K562 (cell line): ENCODE measurements at regions not wholly inside any gene's neighbourhood (a gene's known extent, or its start where the extent isn't known, plus 50 kb on each side); places are given as distances from the start of the nearest gene placed in this dataset.

ENCODE experiments used
- ATAC-seq: fragments of 200-7000 bp; cut with Tn5 transposase; 3 replicates; pipeline ENCODE4 v1.9.1; 2020; ENCODE audit warnings: moderate library complexity
- BruUV-seq: library from RNA; stranded (reverse); fragments of 400-500 nt; replicated peaks from 2 replicates; lab custom pipeline; 2021; lab: Mats Ljungman, UMichigan
- CTCF ChIA-PET: fragments of 300-600 bp; formaldehyde crosslinking; extraction: SDS; loops from one replicate; lab custom pipeline; 2021; ENCODE audit warnings: low intra/inter-chr PET ratio; lab: Yijun Ruan, JAX
- POLR2A ChIA-PET: fragments of 300-600, 350-650 bp; sonication (Branson Sonifier 250); formaldehyde crosslinking; extraction: SDS; loops from one replicate; lab custom pipeline; 2021; ENCODE audit warnings: antibody characterized with exemption, inconsistent platforms; lab: Yijun Ruan, JAX
- DNase-seq, 4 experiments: peaks; one replicate each; pipeline versions ENCODE4 v3.0.0 to v3.0.0-alpha.2; 2011 to 2018; ENCODE audit warnings: low spot score in 3 of 4, mixed read lengths in 3 of 4; ENCODE audit errors: extremely low read depth in 1 of 4
- FAIRE-seq: peaks from 2 replicates; lab custom pipeline; 2011; peaks lifted over from hg19 to GRCh38; lab: Jason Lieb, UNC
- H2AFZ ChIP-seq: 2 replicates; pipeline ENCODE4 v1.6.0; 2011; ENCODE audit warnings: low read depth, low read length, control low read depth, inconsistent platforms
- H3K27ac ChIP-seq: fragments of 200-600 bp; 3 replicates; pipeline ENCODE4 v1.8.0; 2011; ENCODE audit warnings: low read depth, mild to moderate bottlenecking, control low read depth, inconsistent platforms, low read length, moderate library complexity, mixed read lengths; ENCODE audit errors: extremely low read depth
- H3K27me3 ChIP-seq, 2 experiments: fragments of 300-600 bp in 1 of 2; 2 replicates in 1 of 2; 3 replicates in 1 of 2; pipeline versions ENCODE4 v1.6.0 to v1.8.0; 2011; ENCODE audit warnings: inconsistent platforms in 2 of 2, low read length in 2 of 2, mild to moderate bottlenecking in 1 of 2, mixed read lengths in 1 of 2, moderate library complexity in 1 of 2; ENCODE audit not compliant: control insufficient read depth in 2 of 2, insufficient read depth in 2 of 2
- H3K36me3 ChIP-seq: fragments of 300-600 bp; 3 replicates; pipeline ENCODE4 v1.8.0; 2011; ENCODE audit warnings: mild to moderate bottlenecking, low read length, inconsistent platforms; ENCODE audit not compliant: control insufficient read depth, insufficient read depth
- H3K4me1 ChIP-seq, 2 experiments: fragments of 200-600 bp in 1 of 2; replicated peaks in 1 of 2; 2 replicates in 1 of 2; 3 replicates in 1 of 2; pipeline versions ENCODE4 v1.5.1 to v1.8.0; 2011; ENCODE audit warnings: inconsistent platforms in 2 of 2, low read length in 2 of 2, mild to moderate bottlenecking in 1 of 2, mixed read lengths in 1 of 2, moderate library complexity in 1 of 2; ENCODE audit not compliant: control insufficient read depth in 2 of 2, insufficient read depth in 2 of 2
- H3K4me2 ChIP-seq: 2 replicates; pipeline ENCODE4 v1.6.1; 2011; ENCODE audit warnings: low read length, control low read depth, inconsistent platforms, mixed read lengths; ENCODE audit not compliant: insufficient read depth
- H3K4me3 ChIP-seq: fragments of 200-600 bp; sonication (generic), shearing (Covaris generic); 2 replicates; pipeline ENCODE4 v1.5.1; 2016; ENCODE audit warnings: control low read depth, inconsistent platforms
- H3K79me2 ChIP-seq: fragments of 200-600 bp; 3 replicates; pipeline ENCODE4 v1.8.0; 2011; ENCODE audit warnings: low read length, inconsistent platforms; ENCODE audit not compliant: control insufficient read depth, insufficient read depth
- H3K9ac ChIP-seq, 2 experiments: 2 replicates each; pipeline versions ENCODE4 v1.6.0 to v1.6.1; 2011; ENCODE audit warnings: low read depth in 2 of 2, low read length in 2 of 2, control low read depth in 1 of 2, inconsistent platforms in 1 of 2, mild to moderate bottlenecking in 1 of 2, mixed read lengths in 1 of 2; ENCODE audit not compliant: insufficient read depth in 1 of 2
- H3K9me1 ChIP-seq: one replicate; pipeline ENCODE4 v1.6.0; 2011; ENCODE audit warnings: inconsistent platforms, mild to moderate bottlenecking, low read length, moderate library complexity; ENCODE audit not compliant: control insufficient read depth, insufficient read depth
- H3K9me3 ChIP-seq: replicated peaks from 2 replicates; pipeline ENCODE4 v1.5.1; 2011; ENCODE audit warnings: low read depth, low read length, inconsistent platforms; ENCODE audit not compliant: control insufficient read depth, insufficient read depth
- H4K20me1 ChIP-seq: replicated peaks from 2 replicates; pipeline ENCODE4 v1.6.1; 2011; ENCODE audit warnings: low read length, inconsistent platforms, mixed read lengths; ENCODE audit not compliant: control insufficient read depth, insufficient read depth
- CEBPG ChIP-seq, 3 experiments: fragments of 200-800 bp in 1 of 3; sonication (Bioruptor generic) in 1 of 3; sonication (generic) in 1 of 3; formaldehyde crosslinking in 1 of 3; IDR thresholded peaks in 2 of 3; conservative IDR thresholded peaks in 1 of 3; 2 replicates each; pipeline versions ENCODE4 v1.6.1 to v1.8.0; 2016 to 2022; ENCODE audit warnings: missing compliant biosample characterization in 2 of 3, missing genetic modification characterization in 2 of 3, mild to moderate bottlenecking in 1 of 3, missing genetic modification reagents in 1 of 3
- EP400 ChIP-seq: fragments of 450-650 bp; IDR thresholded peaks from 2 replicates; pipeline ENCODE4 v1.6.1; 2017; ENCODE audit warnings: antibody characterized with exemption, mild to moderate bottlenecking, moderate library complexity
- HDGF ChIP-seq: fragments of 450-650 bp; IDR thresholded peaks from 2 replicates; pipeline ENCODE4 v1.6.1; 2016
- ILK ChIP-seq: fragments of 450-650 bp; IDR thresholded peaks from 2 replicates; pipeline ENCODE4 v1.6.1; 2016; ENCODE audit warnings: missing genetic modification characterization, low read depth, mild to moderate bottlenecking, missing compliant biosample characterization, moderate library complexity, borderline replicate concordance
- MECOM ChIP-seq: fragments of 250-450 bp; sonication (Bioruptor Pico); IDR thresholded peaks from 2 replicates; pipeline ENCODE4 v1.8.0; 2022; ENCODE audit warnings: inconsistent platforms
- NCOA6 ChIP-seq: fragments of 450-650 bp; IDR thresholded peaks from 2 replicates; pipeline ENCODE4 v1.6.1; 2017; ENCODE audit warnings: mild to moderate bottlenecking
- RBM22 ChIP-seq: fragments of 200-400 bp; formaldehyde crosslinking; IDR thresholded peaks from 2 replicates; pipeline ENCODE4 v1.6.1; 2018; ENCODE audit warnings: low read length, low read depth; ENCODE audit not compliant: poor library complexity, severe bottlenecking
- SMAD3 ChIP-seq: fragments of 450-650 bp; formaldehyde crosslinking; conservative IDR thresholded peaks from 2 replicates; pipeline ENCODE4 v1.4.0; 2020; ENCODE audit warnings: mild to moderate bottlenecking
- SMC3 ChIP-seq: conservative IDR thresholded peaks from 2 replicates; pipeline ENCODE4 v1.6.1; 2011; ENCODE audit warnings: low read depth, low read length, improper control_type of control experiment; ENCODE audit not compliant: insufficient read depth
- SRSF7 ChIP-seq: fragments of 200-400 bp; formaldehyde crosslinking; optimal IDR thresholded peaks from 2 replicates; pipeline ENCODE3; 2017; ENCODE audit warnings: mild to moderate bottlenecking, low read depth, low read length
- TAF9B ChIP-seq: fragments of 450-650 bp; IDR thresholded peaks from 2 replicates; pipeline ENCODE4 v1.6.1; 2018; ENCODE audit warnings: mild to moderate bottlenecking; ENCODE audit not compliant: partially characterized antibody
- ZEB2 ChIP-seq: fragments of 450-650 bp; IDR thresholded peaks from 2 replicates; pipeline ENCODE4 v1.6.1; 2016
- ZFP1 ChIP-seq: fragments of 450-650 bp; formaldehyde crosslinking; IDR thresholded peaks from 2 replicates; pipeline ENCODE4 v1.4.0; 2020; ENCODE audit warnings: mild to moderate bottlenecking, mixed read lengths
- WGBS: fragments of 100-300 bp; shearing (Covaris generic); methylation state at CpG from one replicate; pipeline ENCODE4 v1.1.6; 2016; ENCODE audit warnings: low coverage, mixed read lengths; ENCODE audit not compliant: insufficient coverage; ENCODE audit errors: missing lambda C conversion rate; 5-methylcytosine and 5-hydroxymethylcytosine counted together
- in situ Hi-C: fragments of 300-500 bp; cut with MboI; formaldehyde crosslinking; loops from 4 replicates; pipeline ENCODE4 v1.15.0; 2018; ENCODE audit warnings: inconsistent platforms, mixed read lengths
- intact Hi-C: fragments of 100-400 bp; cut with micrococcal nuclease; formaldehyde crosslinking; loops from 2 replicates; pipeline ENCODE4 v1.14.2; 2022
- TF ChIP-seq, protein P1 (sequence below), 2 experiments: fragments of 450-650 bp; conservative IDR thresholded peaks; 2 replicates each; pipeline ENCODE4 v1.6.1; 2017; ENCODE audit warnings: mild to moderate bottlenecking in 2 of 2, moderate library complexity in 2 of 2

DNA sequence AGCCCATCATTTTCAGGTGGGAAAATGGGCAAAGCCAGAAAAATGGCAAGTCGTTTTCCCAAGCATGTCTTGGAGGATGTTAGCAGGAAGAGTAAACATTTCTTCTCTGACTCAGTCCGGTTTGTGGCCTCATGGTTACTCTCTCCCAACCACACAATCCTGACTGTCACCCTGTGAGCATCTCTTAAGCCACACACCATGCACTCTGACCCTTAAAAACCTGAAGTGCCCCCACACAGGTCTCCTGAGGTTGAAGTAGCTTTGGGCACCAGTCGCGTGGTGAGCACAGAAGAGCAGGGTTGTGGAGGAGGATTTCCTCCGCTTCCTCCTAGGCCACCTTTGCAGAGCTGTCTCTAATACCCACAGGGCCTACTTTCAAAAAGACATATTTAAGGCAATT, 387.3 kb upstream of the NPVF start:
- ATAC-seq (no peak), FAIRE-seq (no peak), DNase-seq (no peak)
- CTCF ChIA-PET, result no interaction called here
- TF ChIP-seq HDGF, result no peak
- TF ChIP-seq ZFP1, result no peak
- TF ChIP-seq SRSF7, result no peak
- no peak for TF ChIP-seq ZEB2
- no peak for TF ChIP-seq SMAD3 (CRISPR knock-in tag)
- no peak for TF ChIP-seq ILK
- TF ChIP-seq NCOA6, result no peak
- TF ChIP-seq, protein P1, sequence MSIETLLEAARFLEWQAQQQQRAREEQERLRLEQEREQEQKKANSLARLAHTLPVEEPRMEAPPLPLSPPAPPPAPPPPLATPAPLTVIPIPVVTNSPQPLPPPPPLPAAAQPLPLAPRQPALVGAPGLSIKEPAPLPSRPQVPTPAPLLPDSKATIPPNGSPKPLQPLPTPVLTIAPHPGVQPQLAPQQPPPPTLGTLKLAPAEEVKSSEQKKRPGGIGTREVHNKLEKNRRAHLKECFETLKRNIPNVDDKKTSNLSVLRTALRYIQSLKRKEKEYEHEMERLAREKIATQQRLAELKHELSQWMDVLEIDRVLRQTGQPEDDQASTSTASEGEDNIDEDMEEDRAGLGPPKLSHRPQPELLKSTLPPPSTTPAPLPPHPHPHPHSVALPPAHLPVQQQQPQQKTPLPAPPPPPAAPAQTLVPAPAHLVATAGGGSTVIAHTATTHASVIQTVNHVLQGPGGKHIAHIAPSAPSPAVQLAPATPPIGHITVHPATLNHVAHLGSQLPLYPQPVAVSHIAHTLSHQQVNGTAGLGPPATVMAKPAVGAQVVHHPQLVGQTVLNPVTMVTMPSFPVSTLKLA (conservative IDR thresholded peaks at IDR 0.05), result no peak
- TF ChIP-seq RBM22, result no peak
- TF ChIP-seq MECOM, result no peak
- TF ChIP-seq TAF9B, result no peak
- TF ChIP-seq SMC3, result no peak
- TF ChIP-seq EP400, result no peak
- TF ChIP-seq CEBPG (CRISPR knock-in tag; IDR thresholded peaks at IDR 0.05), result no peak
- TF ChIP-seq CEBPG (tag; conservative IDR thresholded peaks at IDR 0.05 in 1 of 2, IDR thresholded peaks at IDR 0.05 in 1 of 2), result no peak
- Histone ChIP-seq H3K9me1 (no peaks in the 10 kb centered on the region), H3K27me3 (peaks cover 2 to 10% of the 10 kb centered on the region in 2 experiments; a peak in 4 of 5 replicates), H3K4me2 (no peak overlapping the region), H3K9ac (no peak overlapping the region), H3K9me3 (no peaks in the 10 kb centered on the region), H3K36me3 (no peaks in the 10 kb centered on the region), H3K4me1 (no peaks in the 10 kb centered on the region), H3K27ac (no peak overlapping the region), H3K4me3 (no peak overlapping the region), H4K20me1 (no peaks in the 10 kb centered on the region), H2AFZ (no peak overlapping the region), H3K79me2 (no peaks in the 10 kb centered on the region)
- in situ Hi-C loops (no loop called here), intact Hi-C loops (no loop called here)
- WGBS, result 5% methylated on average over 5 of the region's 5 CpGs
- no TSS peak for BruUV-seq
- POLR2A ChIA-PET, result interaction anchor here (0.6 to 0.8 kb wide), 3 partner anchors 229 to 1957 kb away, joined by 3 read pairs; no protein-coding TSS in a partner anchor
